Sigmoid colon (tissue), 3 donors: ENCODE measurements at regions not wholly inside any gene's neighbourhood (a gene's known extent, or its start where the extent isn't known, plus 50 kb on each side); places are given as distances from the start of the nearest gene placed in this dataset.

ENCODE experiments used
- CTCF ChIP-seq, 4 experiments: fragments of 450-650 bp in 3 of 4; fragments of 200-600 bp in 1 of 4; IDR thresholded peaks; one replicate each; pipeline ENCODE4 v1.5.1; 2016 to 2019; ENCODE audit warnings: antibody characterized with exemption in 4 of 4, mild to moderate bottlenecking in 3 of 4, moderate library complexity in 2 of 4
- POLR2A ChIP-seq, 2 donors: fragments of 450-650 bp; IDR thresholded peaks; one replicate each; pipeline ENCODE4 v1.6.1; 2016; ENCODE audit warnings: antibody characterized with exemption in 2 of 2, mild to moderate bottlenecking in 2 of 2, moderate library complexity in 2 of 2

- TF ChIP-seq CTCF (IDR thresholded peaks at IDR 0.05) (no peak), POLR2A (IDR thresholded peaks at IDR 0.05) (no peak)
These were observed 138.2 kb upstream of the COX10 start for GRCh38 chr17:13931111-13931526.
